Gastroesophageal sphincter (tissue), 4 donors: ENCODE measurements at regions not wholly inside any gene's neighbourhood (a gene's known extent, or its start where the extent isn't known, plus 50 kb on each side); places are given as distances from the start of the nearest gene placed in this dataset.

Experiments
- ATAC-seq: fragments of 150-250 bp; one replicate; pipeline ENCODE4 v1.9.1; 2016; ENCODE audit warnings: mild to moderate bottlenecking, moderate library complexity
- H3K27ac ChIP-seq, 4 donors: fragments of 200-600 bp; sonication (generic) in 3 of 4; 1 replicate in 3 of 4; 2 replicates in 1 of 4; pipeline ENCODE4 v1.5.1; 2016 to 2019
- H3K27me3 ChIP-seq: fragments of 200-600 bp; sonication (generic); one replicate; pipeline ENCODE4 v1.5.1; 2019
- H3K36me3 ChIP-seq, 2 donors: fragments of 200-600 bp; sonication (generic); one replicate each; pipeline ENCODE4 v1.5.1; 2019; ENCODE audit warnings: control low read depth in 1 of 2
- H3K4me1 ChIP-seq, 3 donors: fragments of 200-600 bp; sonication (generic); 1 replicate in 2 of 3; 2 replicates in 1 of 3; pipeline ENCODE4 v1.5.1; 2016 to 2019; ENCODE audit warnings: control low read depth in 2 of 3
- H3K4me3 ChIP-seq, 2 donors: fragments of 200-600 bp; sonication (generic); one replicate each; pipeline ENCODE4 v1.5.1; 2019; ENCODE audit warnings: mild to moderate bottlenecking in 1 of 2, moderate library complexity in 1 of 2
- H3K9me3 ChIP-seq, 3 donors: fragments of 200-600 bp; sonication (generic); one replicate each; pipeline ENCODE4 v1.5.1; 2017 to 2019; ENCODE audit warnings: control low read depth in 2 of 3
- EP300 ChIP-seq: sonication (generic); formaldehyde crosslinking; IDR thresholded peaks from one replicate; pipeline ENCODE4 v1.6.1; 2017; ENCODE audit warnings: antibody characterized with exemption, mild to moderate bottlenecking
- POLR2A ChIP-seq, 2 donors: fragments of 450-650 bp; IDR thresholded peaks; one replicate each; pipeline ENCODE4 v1.6.1; 2017; ENCODE audit warnings: antibody characterized with exemption in 2 of 2, mild to moderate bottlenecking in 2 of 2, moderate library complexity in 1 of 2
- POLR2AphosphoS5 ChIP-seq: sonication (generic); formaldehyde crosslinking; IDR thresholded peaks from one replicate; pipeline ENCODE4 v1.6.1; 2017; ENCODE audit warnings: antibody characterized with exemption
- WGBS, 2 donors: methylation state at CpG; one replicate each; pipeline ENCODE4 v1.1.5; 2018; ENCODE audit warnings: low coverage in 1 of 2; 5-methylcytosine and 5-hydroxymethylcytosine counted together
- TF ChIP-seq, protein P1 (sequence below), 4 experiments: fragments of 200-600 bp in 2 of 4; fragments of 450-650 bp in 2 of 4; sonication (generic) in 1 of 4; IDR thresholded peaks; one replicate each; pipeline ENCODE4 v1.5.1; 2017 to 2019; ENCODE audit warnings: antibody characterized with exemption in 4 of 4, mild to moderate bottlenecking in 2 of 4, moderate library complexity in 2 of 4

DNA sequence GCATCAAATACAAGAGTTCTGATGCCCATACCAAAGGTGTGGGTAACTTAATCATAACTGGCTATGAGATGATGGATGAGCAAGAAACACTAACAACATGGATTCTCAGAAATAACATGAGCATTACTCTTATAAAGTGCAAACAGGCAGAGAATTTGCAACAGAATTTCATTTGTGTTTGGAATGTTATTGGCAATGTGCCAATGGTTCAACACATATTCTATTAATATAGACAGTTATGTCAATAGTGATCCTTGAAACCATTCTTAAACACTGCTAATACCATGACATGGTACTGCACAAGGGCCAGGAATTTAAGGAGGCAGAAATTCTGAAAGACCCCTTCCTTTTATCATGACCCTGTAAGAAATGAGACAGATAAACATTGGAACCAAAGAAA is 217.1 kb upstream of the WSB1 start:
- no peak overlapping the region for H3K27ac ChIP-seq
- H3K9me3 ChIP-seq = no peaks in the 10 kb centered on the region
- H3K4me1 ChIP-seq = no peaks in the 10 kb centered on the region
- peaks cover 4% of the 10 kb centered on the region for H3K27me3 ChIP-seq
- no peak for ATAC-seq
- H3K4me3 ChIP-seq = no peak overlapping the region
- no peaks in the 10 kb centered on the region for H3K36me3 ChIP-seq
- no peak for TF ChIP-seq EP300

DNA sequence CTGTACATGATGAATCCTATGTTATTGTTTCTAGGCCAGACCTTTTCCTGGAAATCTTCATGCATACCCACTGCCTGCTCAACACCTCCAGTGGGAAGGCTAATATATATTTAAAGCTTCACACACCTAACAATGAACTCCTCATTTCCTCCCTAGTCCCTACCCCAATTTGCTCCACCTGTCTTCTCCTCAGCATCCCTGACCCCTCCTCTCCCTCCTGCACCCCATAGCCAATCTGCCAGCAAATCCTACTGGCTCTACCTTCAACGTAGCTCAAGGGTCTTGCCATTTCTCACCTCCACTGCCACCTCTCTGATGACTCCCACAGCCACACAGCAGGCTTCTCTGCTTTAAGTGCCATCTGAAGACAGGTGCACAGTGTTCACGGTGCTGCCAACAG is 215.6 kb upstream of the WSB1 start:
- Histone ChIP-seq H3K9me3 (no peaks in the 10 kb centered on the region), H3K36me3 (no peaks in the 10 kb centered on the region), H3K27ac (no peak overlapping the region), H3K4me3 (no peak overlapping the region), H3K27me3 (peaks cover 16% of the 10 kb centered on the region), H3K4me1 (no peaks in the 10 kb centered on the region)
- 40 to 43% methylated on average over 2 of the region's 2 CpGs for WGBS, 2 donors
- ATAC-seq = no peak
- TF ChIP-seq, protein P1, sequence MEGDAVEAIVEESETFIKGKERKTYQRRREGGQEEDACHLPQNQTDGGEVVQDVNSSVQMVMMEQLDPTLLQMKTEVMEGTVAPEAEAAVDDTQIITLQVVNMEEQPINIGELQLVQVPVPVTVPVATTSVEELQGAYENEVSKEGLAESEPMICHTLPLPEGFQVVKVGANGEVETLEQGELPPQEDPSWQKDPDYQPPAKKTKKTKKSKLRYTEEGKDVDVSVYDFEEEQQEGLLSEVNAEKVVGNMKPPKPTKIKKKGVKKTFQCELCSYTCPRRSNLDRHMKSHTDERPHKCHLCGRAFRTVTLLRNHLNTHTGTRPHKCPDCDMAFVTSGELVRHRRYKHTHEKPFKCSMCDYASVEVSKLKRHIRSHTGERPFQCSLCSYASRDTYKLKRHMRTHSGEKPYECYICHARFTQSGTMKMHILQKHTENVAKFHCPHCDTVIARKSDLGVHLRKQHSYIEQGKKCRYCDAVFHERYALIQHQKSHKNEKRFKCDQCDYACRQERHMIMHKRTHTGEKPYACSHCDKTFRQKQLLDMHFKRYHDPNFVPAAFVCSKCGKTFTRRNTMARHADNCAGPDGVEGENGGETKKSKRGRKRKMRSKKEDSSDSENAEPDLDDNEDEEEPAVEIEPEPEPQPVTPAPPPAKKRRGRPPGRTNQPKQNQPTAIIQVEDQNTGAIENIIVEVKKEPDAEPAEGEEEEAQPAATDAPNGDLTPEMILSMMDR (IDR thresholded peaks at IDR 0.05) = no peak
- no peak for TF ChIP-seq POLR2AphosphoS5
- no peak for TF ChIP-seq EP300
- TF ChIP-seq POLR2A (IDR thresholded peaks at IDR 0.05) = no peak

DNA sequence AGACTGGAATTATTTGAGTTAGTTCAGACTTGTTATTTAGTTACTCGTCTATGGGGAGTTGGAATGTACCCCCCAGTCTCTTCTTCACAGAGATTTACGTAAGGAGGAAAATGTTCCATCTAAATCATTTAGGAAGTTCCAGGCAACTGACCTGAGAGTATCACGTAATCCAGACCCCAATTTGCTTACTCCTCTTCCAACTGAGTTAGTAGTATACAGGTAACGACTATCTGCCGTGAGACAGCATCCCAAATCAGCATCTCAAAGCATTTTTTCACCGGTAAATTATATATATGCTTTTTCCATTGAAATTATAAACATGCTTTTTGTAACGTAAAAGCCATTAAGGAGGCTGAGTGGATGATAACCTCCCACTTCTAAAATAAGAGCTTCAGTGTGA is 214.3 kb upstream of the WSB1 start:
- Histone ChIP-seq H3K36me3 (no peaks in the 10 kb centered on the region), H3K27me3 (peaks cover 22% of the 10 kb centered on the region), H3K9me3 (no peaks in the 10 kb centered on the region), H3K4me1 (no peaks in the 10 kb centered on the region), H3K27ac (no peak overlapping the region), H3K4me3 (no peak overlapping the region)
- 43 to 45% methylated on average over 7 of the region's 7 CpGs for WGBS, 2 donors
- TF ChIP-seq POLR2AphosphoS5 (no peak), POLR2A (IDR thresholded peaks at IDR 0.05) (no peak), EP300 (no peak)
- TF ChIP-seq, protein P1 (IDR thresholded peaks at IDR 0.05) = no peak
- no peak for ATAC-seq

DNA sequence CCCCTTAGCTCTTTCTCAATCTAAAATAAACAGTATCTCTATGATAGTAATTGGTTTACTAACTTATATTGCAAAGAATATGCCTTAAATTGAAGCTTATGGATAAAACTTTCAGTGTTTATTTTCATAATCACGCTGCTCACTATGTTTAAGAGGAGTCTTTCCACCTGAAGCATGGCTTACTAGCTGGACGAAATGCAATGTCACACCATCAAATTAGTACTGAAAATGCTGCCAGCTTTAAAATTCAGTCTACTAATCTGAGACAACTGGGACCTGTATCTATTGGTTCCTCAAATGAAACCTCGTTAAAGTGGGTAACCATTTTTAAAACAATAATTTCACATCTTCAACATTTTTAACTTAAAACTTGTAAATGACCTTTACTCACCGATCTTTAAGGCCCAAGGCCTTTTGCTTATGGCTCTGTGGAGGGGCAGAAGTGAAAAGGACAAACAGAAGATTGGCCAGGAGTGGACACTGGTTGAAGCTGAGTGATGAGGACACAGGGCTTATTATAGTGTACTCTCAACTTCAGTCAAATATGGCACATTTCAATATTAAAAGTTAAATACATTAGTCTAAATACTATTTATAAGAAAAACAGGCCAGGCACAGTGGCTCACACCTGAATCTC is 212.8 kb upstream of the WSB1 start:
- WGBS, 2 donors = 47 to 58% methylated on average over 4 of the region's 4 CpGs
- no peak for ATAC-seq
- Histone ChIP-seq H3K27ac (no peak overlapping the region), H3K36me3 (no peaks in the 10 kb centered on the region), H3K27me3 (peaks cover 22% of the 10 kb centered on the region), H3K4me1 (no peaks in the 10 kb centered on the region), H3K4me3 (no peak overlapping the region), H3K9me3 (no peaks in the 10 kb centered on the region)
- TF ChIP-seq POLR2A (IDR thresholded peaks at IDR 0.05) (no peak), POLR2AphosphoS5 (no peak), EP300 (no peak)
- TF ChIP-seq, protein P1 (IDR thresholded peaks at IDR 0.05) = no peak

DNA sequence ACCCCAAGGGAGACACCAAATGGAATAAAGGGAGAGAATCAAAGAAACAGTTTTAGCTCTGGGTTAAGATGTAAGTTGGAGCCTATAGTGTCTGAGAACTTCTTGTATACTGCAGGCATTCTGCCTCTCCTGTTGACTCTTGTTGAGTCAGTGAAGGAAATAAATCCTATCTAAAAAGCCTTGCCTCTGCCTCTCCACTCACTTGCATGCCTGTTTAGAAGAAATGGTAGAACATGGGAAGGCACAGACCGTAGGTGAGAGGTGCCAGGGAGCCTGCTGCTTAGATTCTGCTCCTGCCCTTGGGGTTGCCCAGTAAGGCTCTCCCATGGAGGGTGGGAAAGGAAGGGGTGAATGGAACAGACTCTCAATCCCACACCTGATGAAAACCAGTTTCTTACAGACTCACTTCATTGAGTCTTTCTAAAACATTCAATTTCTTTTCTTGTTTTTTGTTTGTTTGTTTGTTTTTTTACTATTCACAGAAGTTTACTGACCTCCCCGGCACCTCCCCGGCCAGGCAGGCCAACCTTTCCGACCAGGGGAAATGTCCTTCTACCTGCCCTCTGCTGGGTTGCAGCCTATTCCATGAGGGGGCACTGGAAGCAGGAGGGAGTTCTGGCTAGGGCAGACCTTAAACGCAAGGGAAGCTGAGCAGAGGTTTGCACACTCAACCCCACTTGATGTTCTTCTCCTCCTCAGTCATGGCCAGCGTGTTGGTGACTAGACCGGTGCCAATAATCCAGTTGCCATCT is 211.7 kb upstream of the WSB1 start:
- no peaks in the 10 kb centered on the region for H3K9me3 ChIP-seq
- no peak for ATAC-seq
- H3K36me3 ChIP-seq = no peaks in the 10 kb centered on the region
- H3K4me1 ChIP-seq = no peaks in the 10 kb centered on the region
- H3K4me3 ChIP-seq = no peak overlapping the region
- TF ChIP-seq, protein P1 (IDR thresholded peaks at IDR 0.05) = no peak
- no peak for TF ChIP-seq POLR2A (IDR thresholded peaks at IDR 0.05)
- TF ChIP-seq EP300 = no peak
- TF ChIP-seq POLR2AphosphoS5 = no peak
- H3K27ac ChIP-seq = no peak overlapping the region
- 0 to 60% methylated on average over 1 of the region's 7 CpGs for WGBS, 2 donors
- H3K27me3 ChIP-seq = peaks cover 22% of the 10 kb centered on the region
